MM.1S (cell line): ENCODE measurements at regions not wholly inside any gene's neighbourhood (a gene's known extent, or its start where the extent isn't known, plus 50 kb on each side); places are given as distances from the start of the nearest gene placed in this dataset.

Experiments
- DNase-seq: peaks from one replicate; pipeline ENCODE4 v3.0.0-alpha.2; 2015
- H2AFZ ChIP-seq: fragments of 300-600 bp; sonication (generic); 2 replicates; pipeline ENCODE4 v1.6.0; 2016; ENCODE audit warnings: antibody characterized with exemption, low read length
- H3F3A ChIP-seq: fragments of 300-600 bp; sonication (generic); 2 replicates; pipeline ENCODE4 v1.6.1; 2016; ENCODE audit warnings: mild to moderate bottlenecking, antibody characterized with exemption, low read length, moderate library complexity, mixed read lengths; ENCODE audit not compliant: insufficient read depth
- H3K27ac ChIP-seq: fragments of 300-600 bp; sonication (generic); 2 replicates; pipeline ENCODE4 v1.5.1; 2016; ENCODE audit warnings: mild to moderate bottlenecking, low read length
- H3K27me3 ChIP-seq: fragments of 300-600 bp; sonication (generic); replicated peaks from 2 replicates; pipeline ENCODE4 v1.6.0; 2016; ENCODE audit warnings: low read length; ENCODE audit not compliant: insufficient read depth
- H3K36me3 ChIP-seq: fragments of 300-600 bp; sonication (generic); replicated peaks from 2 replicates; pipeline ENCODE4 v1.6.1; 2016; ENCODE audit warnings: mild to moderate bottlenecking, low read length, mixed read lengths; ENCODE audit not compliant: insufficient read depth
- H3K4me1 ChIP-seq: fragments of 300-600 bp; sonication (generic); 2 replicates; pipeline ENCODE4 v1.6.1; 2016; ENCODE audit warnings: low read length, mixed read lengths
- H3K4me2 ChIP-seq: fragments of 300-600 bp; sonication (generic); 2 replicates; pipeline ENCODE4 v1.6.0; 2016; ENCODE audit warnings: low read depth, low read length
- H3K4me3 ChIP-seq: fragments of 300-600 bp; sonication (generic); 2 replicates; pipeline ENCODE4 v1.5.1; 2016; ENCODE audit warnings: low read length, mixed read lengths
- H3K79me2 ChIP-seq: fragments of 300-600 bp; sonication (generic); 2 replicates; pipeline ENCODE4 v1.6.1; 2016; ENCODE audit warnings: mixed run types, low read length, mixed read lengths
- H3K9ac ChIP-seq: fragments of 300-600 bp; sonication (generic); 2 replicates; pipeline ENCODE4 v1.6.1; 2016; ENCODE audit warnings: low read length, mixed read lengths
- H3K9me2 ChIP-seq: fragments of 300-600 bp; sonication (generic); replicated peaks from 2 replicates; pipeline ENCODE4 v1.6.1; 2016; ENCODE audit warnings: mild to moderate bottlenecking, low read length, mixed read lengths; ENCODE audit not compliant: insufficient read depth
- H3K9me3 ChIP-seq: fragments of 300-600 bp; sonication (generic); replicated peaks from 2 replicates; pipeline ENCODE4 v1.6.1; 2016; ENCODE audit warnings: mild to moderate bottlenecking, low read length, mixed read lengths; ENCODE audit not compliant: insufficient read depth
- H4K20me1 ChIP-seq: fragments of 300-600 bp; sonication (generic); 2 replicates; pipeline ENCODE4 v1.6.1; 2016; ENCODE audit warnings: mild to moderate bottlenecking, low read length, moderate library complexity, mixed read lengths; ENCODE audit not compliant: insufficient read depth
- EZH2 ChIP-seq: fragments of 300-600 bp; sonication (generic); optimal IDR thresholded peaks from 2 replicates; pipeline ENCODE3; 2017; ENCODE audit warnings: low read depth, mild to moderate bottlenecking, antibody characterized with exemption, low read length, mixed read lengths
- EZH2phosphoT487 ChIP-seq: fragments of 300-600 bp; sonication (generic); IDR thresholded peaks from 2 replicates; pipeline ENCODE4 v1.6.1; 2018; ENCODE audit warnings: antibody characterized with exemption, low read length
- TF ChIP-seq, protein P1 (sequence below): fragments of 300-600 bp; sonication (generic); IDR thresholded peaks from 2 replicates; pipeline ENCODE4 v1.5.1; 2016; ENCODE audit warnings: antibody characterized with exemption, low read length, mixed read lengths

DNA sequence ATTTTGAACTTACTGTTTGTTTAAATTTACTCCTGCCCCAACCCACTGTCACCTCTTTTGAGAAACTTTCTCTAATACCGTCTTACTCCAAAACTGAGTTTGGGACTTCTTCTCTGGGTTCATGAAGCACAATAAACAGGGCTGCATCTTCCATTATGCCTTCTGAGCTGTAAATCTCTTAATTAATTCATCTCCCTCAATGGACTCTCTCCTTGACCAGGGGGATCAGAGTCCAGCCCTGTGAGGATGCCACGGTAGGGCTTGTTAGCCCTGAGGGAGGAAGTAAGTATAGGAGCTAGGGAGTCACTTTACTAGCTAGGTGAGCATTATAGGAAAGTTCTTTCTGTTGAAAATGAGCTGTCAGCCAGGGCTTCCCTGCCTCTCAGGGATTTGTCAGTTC lies 299.3 kb upstream of the SATB1 start:
- H3K4me2 ChIP-seq = no peak overlapping the region
- TF ChIP-seq, protein P1, sequence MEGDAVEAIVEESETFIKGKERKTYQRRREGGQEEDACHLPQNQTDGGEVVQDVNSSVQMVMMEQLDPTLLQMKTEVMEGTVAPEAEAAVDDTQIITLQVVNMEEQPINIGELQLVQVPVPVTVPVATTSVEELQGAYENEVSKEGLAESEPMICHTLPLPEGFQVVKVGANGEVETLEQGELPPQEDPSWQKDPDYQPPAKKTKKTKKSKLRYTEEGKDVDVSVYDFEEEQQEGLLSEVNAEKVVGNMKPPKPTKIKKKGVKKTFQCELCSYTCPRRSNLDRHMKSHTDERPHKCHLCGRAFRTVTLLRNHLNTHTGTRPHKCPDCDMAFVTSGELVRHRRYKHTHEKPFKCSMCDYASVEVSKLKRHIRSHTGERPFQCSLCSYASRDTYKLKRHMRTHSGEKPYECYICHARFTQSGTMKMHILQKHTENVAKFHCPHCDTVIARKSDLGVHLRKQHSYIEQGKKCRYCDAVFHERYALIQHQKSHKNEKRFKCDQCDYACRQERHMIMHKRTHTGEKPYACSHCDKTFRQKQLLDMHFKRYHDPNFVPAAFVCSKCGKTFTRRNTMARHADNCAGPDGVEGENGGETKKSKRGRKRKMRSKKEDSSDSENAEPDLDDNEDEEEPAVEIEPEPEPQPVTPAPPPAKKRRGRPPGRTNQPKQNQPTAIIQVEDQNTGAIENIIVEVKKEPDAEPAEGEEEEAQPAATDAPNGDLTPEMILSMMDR = no peak
- TF ChIP-seq EZH2 (no peak), EZH2phosphoT487 (no peak)
- no peak overlapping the region for H2AFZ ChIP-seq

DNA sequence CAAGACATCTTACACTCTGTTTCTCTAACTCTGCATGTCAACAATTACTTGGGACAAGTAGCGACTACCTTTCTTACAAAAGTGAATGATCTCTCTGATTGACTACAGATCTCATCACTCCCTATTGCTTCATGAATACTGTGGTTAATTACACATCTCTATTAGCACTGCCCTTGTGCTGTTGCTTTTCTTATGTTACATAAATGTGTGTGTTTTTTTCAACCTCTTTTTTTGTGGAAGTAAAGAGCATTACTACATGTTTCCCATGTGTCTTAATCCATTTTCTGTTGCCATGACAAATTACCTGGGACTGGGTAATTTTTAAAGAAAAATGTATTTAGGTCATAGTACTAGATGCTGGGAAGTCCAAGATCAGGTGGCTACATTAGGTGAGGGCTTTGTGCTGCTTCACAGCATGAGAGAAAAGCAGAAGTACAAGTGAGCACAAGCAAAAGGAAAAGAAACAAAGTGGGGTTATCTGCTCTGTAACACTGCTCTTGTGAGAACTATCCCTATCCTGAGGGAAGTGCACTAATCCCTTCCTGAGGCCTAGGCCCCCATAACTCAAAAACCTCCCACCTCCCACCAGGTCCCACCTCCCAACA lies 298.2 kb upstream of the SATB1 start:
- H3K9me3 ChIP-seq = no peaks in the 10 kb centered on the region
- no peaks in the 10 kb centered on the region for H3F3A ChIP-seq
- H4K20me1 ChIP-seq = no peaks in the 10 kb centered on the region
- H3K9me2 ChIP-seq = no peaks in the 10 kb centered on the region
- H3K4me2 ChIP-seq = no peak overlapping the region
- no peaks in the 10 kb centered on the region for H3K79me2 ChIP-seq
- no peaks in the 10 kb centered on the region for H3K4me1 ChIP-seq
- H2AFZ ChIP-seq = no peak overlapping the region
- DNase-seq = no peak
- no peak overlapping the region for H3K9ac ChIP-seq
- H3K27me3 ChIP-seq = no peaks in the 10 kb centered on the region
- TF ChIP-seq, protein P1 = no peak
- no peaks in the 10 kb centered on the region for H3K36me3 ChIP-seq
- H3K4me3 ChIP-seq = no peak overlapping the region
- no peak overlapping the region for H3K27ac ChIP-seq

More for the DNA sequence above, 299.3 kb upstream of the SATB1 start:
- no peaks in the 10 kb centered on the region for H3K36me3 ChIP-seq
- H3K4me3 ChIP-seq = no peak overlapping the region
- no peaks in the 10 kb centered on the region for H3K9me3 ChIP-seq
- H3K9me2 ChIP-seq = no peaks in the 10 kb centered on the region
- H3K27ac ChIP-seq = no peak overlapping the region
- H3K4me1 ChIP-seq = no peaks in the 10 kb centered on the region
- no peaks in the 10 kb centered on the region for H4K20me1 ChIP-seq
- no peaks in the 10 kb centered on the region for H3F3A ChIP-seq
- H3K27me3 ChIP-seq = no peaks in the 10 kb centered on the region
- H3K79me2 ChIP-seq = no peaks in the 10 kb centered on the region
- no peak for DNase-seq
- H3K9ac ChIP-seq = no peak overlapping the region

- H4K20me1 ChIP-seq = no peaks in the 10 kb centered on the region
- no peaks in the 10 kb centered on the region for H3K9me3 ChIP-seq
- no peaks in the 10 kb centered on the region for H3K4me1 ChIP-seq
- TF ChIP-seq EZH2phosphoT487 = no peak
- no peak for TF ChIP-seq EZH2
- TF ChIP-seq, protein P1 = no peak
- no peak overlapping the region for H3K4me2 ChIP-seq
- H3K27me3 ChIP-seq = no peaks in the 10 kb centered on the region
- H3K4me3 ChIP-seq = no peak overlapping the region
- H3K36me3 ChIP-seq = no peaks in the 10 kb centered on the region
- H3K79me2 ChIP-seq = no peaks in the 10 kb centered on the region
- no peak overlapping the region for H3K27ac ChIP-seq
- H3K9me2 ChIP-seq = no peaks in the 10 kb centered on the region
- H3K9ac ChIP-seq = no peak overlapping the region
- no peak overlapping the region for H2AFZ ChIP-seq
- DNase-seq = no peak
- no peaks in the 10 kb centered on the region for H3F3A ChIP-seq
Measured at GRCh38 chr3:18720543-18720942, 295.4 kb upstream of the SATB1 start.
